IPS-18a (cell line): ENCODE measurements at regions not wholly inside any gene's neighbourhood (a gene's known extent, or its start where the extent isn't known, plus 50 kb on each side); places are given as distances from the start of the nearest gene placed in this dataset.

Source experiments
- H3K27ac ChIP-seq: one replicate; pipeline ENCODE4 v1.5.1; 2013; ENCODE audit warnings: low read length
- H3K27me3 ChIP-seq: one replicate; pipeline ENCODE4 v1.6.1; 2013; ENCODE audit warnings: mild to moderate bottlenecking, low read length; ENCODE audit not compliant: control insufficient read depth, insufficient read depth
- H3K36me3 ChIP-seq: one replicate; pipeline ENCODE4 v1.6.1; 2013; ENCODE audit warnings: low read depth, low read length; ENCODE audit not compliant: control insufficient read depth
- H3K4me1 ChIP-seq: one replicate; pipeline ENCODE4 v1.6.1; 2013; ENCODE audit warnings: low read depth, low read length; ENCODE audit not compliant: control insufficient read depth
- H3K4me3 ChIP-seq: one replicate; pipeline ENCODE4 v1.5.1; 2013; ENCODE audit warnings: low read length
- H3K9ac ChIP-seq: one replicate; pipeline ENCODE4 v1.6.1; 2013; ENCODE audit warnings: mild to moderate bottlenecking, low read length, moderate library complexity
- H3K9me3 ChIP-seq: one replicate; pipeline ENCODE4 v1.6.1; 2013; ENCODE audit warnings: low read depth, low read length; ENCODE audit not compliant: control insufficient read depth

GRCh38 chr11:38182126-38182866, 1584.3 kb upstream of the RAG2 start:
- Histone ChIP-seq H3K27me3 (no peaks in the 10 kb centered on the region), H3K4me1 (no peaks in the 10 kb centered on the region), H3K36me3 (no peaks in the 10 kb centered on the region), H3K9me3 (no peaks in the 10 kb centered on the region), H3K4me3 (no peak overlapping the region), H3K9ac (no peak overlapping the region), H3K27ac (no peak overlapping the region)

DNA sequence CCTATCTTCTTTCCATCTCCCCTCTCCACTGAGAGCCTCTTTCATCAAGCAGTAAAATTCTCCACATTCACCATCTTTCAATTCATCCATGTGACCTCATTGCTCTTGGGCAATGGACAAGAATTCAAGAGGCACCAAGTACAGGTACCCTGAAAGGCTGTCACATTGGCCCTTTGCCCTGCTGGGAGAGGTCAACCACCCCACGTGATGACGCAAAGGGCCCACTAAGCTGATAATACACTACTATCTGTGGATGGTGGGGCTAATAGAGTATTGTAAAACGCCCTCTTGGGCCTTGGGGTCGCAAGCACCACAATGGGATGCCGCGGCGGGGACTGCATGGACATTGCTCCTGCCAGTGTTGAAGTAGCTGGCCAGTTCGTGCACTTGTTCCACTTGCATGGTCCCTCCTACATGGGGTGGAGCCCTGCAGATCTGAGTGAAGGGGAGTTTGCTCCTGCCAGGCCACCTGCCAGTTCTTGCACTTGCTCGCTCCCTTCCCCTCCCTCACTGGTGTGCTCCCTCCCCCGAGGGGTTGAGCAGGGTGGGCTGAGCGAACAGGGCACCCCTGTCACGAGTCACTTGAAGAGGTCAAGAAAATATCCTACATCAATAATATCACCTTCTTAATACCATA, 1578.8 kb upstream of the RAG2 start:
- Histone ChIP-seq H3K36me3 (no peaks in the 10 kb centered on the region), H3K27ac (no peak overlapping the region), H3K9ac (no peak overlapping the region), H3K4me1 (no peaks in the 10 kb centered on the region), H3K9me3 (no peaks in the 10 kb centered on the region), H3K4me3 (no peak overlapping the region), H3K27me3 (no peaks in the 10 kb centered on the region)

GRCh38 chr11:38173676-38174075, 1575.6 kb upstream of the RAG2 start:
- no peaks in the 10 kb centered on the region for H3K9me3 ChIP-seq
- H3K9ac ChIP-seq, result no peak overlapping the region
- no peaks in the 10 kb centered on the region for H3K4me1 ChIP-seq
- H3K36me3 ChIP-seq, result no peaks in the 10 kb centered on the region
- H3K27me3 ChIP-seq, result no peaks in the 10 kb centered on the region
- H3K27ac ChIP-seq, result no peak overlapping the region
- no peak overlapping the region for H3K4me3 ChIP-seq

DNA sequence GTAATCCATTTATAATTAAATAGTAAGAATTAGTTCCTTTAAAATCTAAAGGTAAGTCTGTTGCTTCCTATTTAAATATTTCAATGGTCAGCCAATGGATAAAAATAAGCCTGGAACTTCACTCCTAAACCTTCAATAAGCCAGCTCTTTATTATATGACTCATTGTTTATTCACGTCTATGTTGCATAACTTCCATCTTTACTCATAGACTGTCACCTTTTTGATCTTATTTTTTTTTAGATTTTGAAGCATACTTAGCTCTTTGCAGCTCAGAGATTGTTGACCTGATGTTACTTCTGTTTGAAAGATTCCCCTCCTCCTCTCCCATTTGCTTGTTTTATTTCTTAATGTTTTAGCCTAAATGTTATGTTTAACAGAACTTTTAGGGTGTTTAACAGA, 1571.2 kb upstream of the RAG2 start:
- H3K9ac ChIP-seq, result no peak overlapping the region
- no peak overlapping the region for H3K27ac ChIP-seq
- no peaks in the 10 kb centered on the region for H3K36me3 ChIP-seq
- no peaks in the 10 kb centered on the region for H3K9me3 ChIP-seq
- H3K27me3 ChIP-seq, result no peaks in the 10 kb centered on the region
- H3K4me3 ChIP-seq, result no peak overlapping the region
- H3K4me1 ChIP-seq, result no peaks in the 10 kb centered on the region

GRCh38 chr11:38163526-38163925, 1565.5 kb upstream of the RAG2 start:
- H3K4me3 ChIP-seq, result no peak overlapping the region
- no peaks in the 10 kb centered on the region for H3K4me1 ChIP-seq
- no peak overlapping the region for H3K9ac ChIP-seq
- no peak overlapping the region for H3K27ac ChIP-seq
- no peaks in the 10 kb centered on the region for H3K27me3 ChIP-seq
- H3K36me3 ChIP-seq, result no peaks in the 10 kb centered on the region
- H3K9me3 ChIP-seq, result no peaks in the 10 kb centered on the region

- H3K27me3 ChIP-seq, result no peaks in the 10 kb centered on the region
- H3K27ac ChIP-seq, result no peak overlapping the region
- no peak overlapping the region for H3K9ac ChIP-seq
- H3K9me3 ChIP-seq, result no peaks in the 10 kb centered on the region
- no peaks in the 10 kb centered on the region for H3K4me1 ChIP-seq
- H3K4me3 ChIP-seq, result no peak overlapping the region
- H3K36me3 ChIP-seq, result no peaks in the 10 kb centered on the region
Observed at GRCh38 chr11:38160433-38160832, 1562.4 kb upstream of the RAG2 start.

GRCh38 chr11:38159038-38159437, 1561.0 kb upstream of the RAG2 start:
- H3K4me3 ChIP-seq, result no peak overlapping the region
- H3K9me3 ChIP-seq, result no peaks in the 10 kb centered on the region
- no peaks in the 10 kb centered on the region for H3K36me3 ChIP-seq
- H3K9ac ChIP-seq, result no peak overlapping the region
- peaks cover 7% of the 10 kb centered on the region for H3K4me1 ChIP-seq
- no peaks in the 10 kb centered on the region for H3K27me3 ChIP-seq
- no peak overlapping the region for H3K27ac ChIP-seq

- Histone ChIP-seq H3K4me3 (no peak overlapping the region), H3K36me3 (no peaks in the 10 kb centered on the region), H3K9me3 (no peaks in the 10 kb centered on the region), H3K9ac (no peak overlapping the region), H3K27ac (no peak overlapping the region), H3K27me3 (no peaks in the 10 kb centered on the region), H3K4me1 (peaks cover 30% of the 10 kb centered on the region)
Observed at GRCh38 chr11:38156495-38157146, 1558.6 kb upstream of the RAG2 start.

- Histone ChIP-seq H3K27me3 (no peaks in the 10 kb centered on the region), H3K9me3 (no peaks in the 10 kb centered on the region), H3K4me3 (no peak overlapping the region), H3K4me1 (peaks cover 31% of the 10 kb centered on the region), H3K9ac (no peak overlapping the region), H3K36me3 (no peaks in the 10 kb centered on the region), H3K27ac (no peak overlapping the region)
Observed at GRCh38 chr11:38155856-38156255, 1557.8 kb upstream of the RAG2 start.

- Histone ChIP-seq H3K4me1 (peaks cover 31% of the 10 kb centered on the region), H3K36me3 (no peaks in the 10 kb centered on the region), H3K9ac (no peak overlapping the region), H3K27me3 (no peaks in the 10 kb centered on the region), H3K4me3 (no peak overlapping the region), H3K9me3 (no peaks in the 10 kb centered on the region), H3K27ac (no peak overlapping the region)
Observed at GRCh38 chr11:38153985-38154384, 1555.9 kb upstream of the RAG2 start.

DNA sequence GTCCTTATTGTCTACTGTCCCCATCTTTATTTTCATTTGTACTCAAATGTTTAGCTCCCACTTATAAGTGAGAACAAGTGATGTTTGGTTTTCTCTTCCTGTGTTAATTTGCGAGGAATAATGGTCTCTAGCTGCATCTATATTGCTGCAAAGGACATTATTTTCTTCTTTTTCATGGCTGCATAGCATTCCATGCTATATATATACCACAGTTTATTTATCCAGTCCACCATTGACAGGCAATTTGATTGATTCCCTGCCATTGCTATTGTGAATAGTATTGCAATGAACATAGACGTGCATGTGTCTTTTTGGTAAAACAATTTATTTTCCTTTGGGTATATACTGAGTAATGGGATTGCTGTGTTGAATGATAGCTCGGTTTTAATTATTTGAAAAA, 1545.8 kb upstream of the RAG2 start:
- H3K4me3 ChIP-seq, result no peak overlapping the region
- H3K27me3 ChIP-seq, result no peaks in the 10 kb centered on the region
- H3K9ac ChIP-seq, result no peak overlapping the region
- no peaks in the 10 kb centered on the region for H3K4me1 ChIP-seq
- no peak overlapping the region for H3K27ac ChIP-seq
- H3K9me3 ChIP-seq, result peaks cover 3% of the 10 kb centered on the region
- H3K36me3 ChIP-seq, result no peaks in the 10 kb centered on the region

DNA sequence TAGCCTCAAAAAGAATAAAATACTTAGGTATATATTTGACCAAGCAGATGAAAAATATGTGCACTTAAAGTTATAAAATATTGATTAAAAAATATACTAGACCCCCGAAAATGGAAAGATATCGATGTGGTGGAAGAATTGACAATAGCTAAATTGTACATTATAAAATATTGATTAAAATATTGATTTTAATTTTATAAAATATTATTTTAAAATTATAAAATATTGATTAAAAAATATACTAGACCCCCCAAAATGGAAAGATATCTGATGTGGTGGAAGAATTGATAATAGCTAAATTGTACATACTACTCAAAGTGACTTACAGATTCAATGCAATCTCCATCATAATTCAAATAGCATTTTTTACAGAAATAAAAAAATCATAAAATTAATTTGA, 1540.9 kb upstream of the RAG2 start:
- no peak overlapping the region for H3K9ac ChIP-seq
- H3K27ac ChIP-seq, result no peak overlapping the region
- no peaks in the 10 kb centered on the region for H3K36me3 ChIP-seq
- H3K9me3 ChIP-seq, result peaks cover 3% of the 10 kb centered on the region
- no peaks in the 10 kb centered on the region for H3K27me3 ChIP-seq
- peaks cover 8% of the 10 kb centered on the region for H3K4me1 ChIP-seq
- no peak overlapping the region for H3K4me3 ChIP-seq
